NCI-H2171 (cell line): ENCODE measurements at regions not wholly inside any gene's neighbourhood (a gene's known extent, or its start where the extent isn't known, plus 50 kb on each side); places are given as distances from the start of the nearest gene placed in this dataset.
"Not testable (repeated sequence)": the region's sequence is repeated elsewhere in the genome, so short reads cannot be mapped to it uniquely, and the experiment has no call there.

Experiments
- DNase-seq: peaks from one replicate; lab custom pipeline; 2025; lab: John Stamatoyannopoulos, UW

- DNase-seq = no peak
These were observed 146.7 kb upstream of the ID4 start for GRCh38 chr6:19690325-19691075.

- no peak for DNase-seq
These were observed 145.6 kb upstream of the ID4 start for GRCh38 chr6:19691465-19692167.

GRCh38 chr6:19692506-19693298 is 144.5 kb upstream of the ID4 start:
- DNase-seq = no peak

- DNase-seq = no peak
These were observed 142.5 kb upstream of the ID4 start for GRCh38 chr6:19694697-19695096.

GRCh38 chr6:19697744-19698290 is 139.4 kb upstream of the ID4 start:
- no peak for DNase-seq

- DNase-seq = no peak
These were observed 137.2 kb upstream of the ID4 start for GRCh38 chr6:19699932-19700331.

- DNase-seq = no peak
These were observed 131.6 kb upstream of the ID4 start for GRCh38 chr6:19705606-19706005.

GRCh38 chr6:19712012-19712688 is 125.0 kb upstream of the ID4 start:
- no peak for DNase-seq

- no peak for DNase-seq
These were observed 124.2 kb upstream of the ID4 start for GRCh38 chr6:19712998-19713397.

- no peak for DNase-seq
These were observed 123.8 kb upstream of the ID4 start for GRCh38 chr6:19713411-19713810.

GRCh38 chr6:19713984-19714383 is 123.2 kb upstream of the ID4 start:
- no peak for DNase-seq

- no peak for DNase-seq
These were observed 122.6 kb upstream of the ID4 start for GRCh38 chr6:19714434-19715166.

GRCh38 chr6:19715167-19715551 is 122.0 kb upstream of the ID4 start:
- no peak for DNase-seq

GRCh38 chr6:19719691-19720128 is 117.5 kb upstream of the ID4 start:
- peak; percentile 86 for DNase-seq

- no peak for DNase-seq
These were observed 115.3 kb upstream of the ID4 start for GRCh38 chr6:19721766-19722377.

GRCh38 chr6:19722999-19723398 is 114.2 kb upstream of the ID4 start:
- DNase-seq = no peak

- no peak for DNase-seq
These were observed 113.6 kb upstream of the ID4 start for GRCh38 chr6:19723545-19723944.

GRCh38 chr6:19725436-19725835 is 111.7 kb upstream of the ID4 start:
- not testable (repeated sequence) for DNase-seq

- no peak for DNase-seq
These were observed 105.9 kb upstream of the ID4 start for GRCh38 chr6:19731282-19731681.

GRCh38 chr6:19734061-19734460 is 103.1 kb upstream of the ID4 start:
- no peak for DNase-seq

- no peak for DNase-seq
These were observed 102.7 kb upstream of the ID4 start for GRCh38 chr6:19734519-19734918.
